Vagina (tissue), 2 donors: ENCODE measurements at regions not wholly inside any gene's neighbourhood (a gene's known extent, or its start where the extent isn't known, plus 50 kb on each side); places are given as distances from the start of the nearest gene placed in this dataset.

Experiments
- DNase-seq, 2 donors: peaks; one replicate each; pipeline ENCODE4 v3.0.0-alpha.2; 2017; ENCODE audit errors: extremely low spot score in 2 of 2
- H3K27ac ChIP-seq: fragments of 200-600 bp; sonication (generic); one replicate; pipeline ENCODE4 v1.5.1; 2019
- H3K27me3 ChIP-seq: fragments of 200-600 bp; sonication (generic); one replicate; pipeline ENCODE4 v1.5.1; 2019
- H3K36me3 ChIP-seq, 2 donors: fragments of 200-600 bp; sonication (generic); one replicate each; pipeline ENCODE4 v1.5.1; 2017 to 2019
- H3K4me1 ChIP-seq: fragments of 200-600 bp; sonication (generic); one replicate; pipeline ENCODE4 v1.5.1; 2019
- H3K4me3 ChIP-seq, 2 donors: fragments of 200-600 bp; sonication (generic); 1 replicate in 1 of 2; 2 replicates in 1 of 2; pipeline ENCODE4 v1.5.1; 2016 to 2019
- H3K9me3 ChIP-seq: fragments of 200-600 bp; sonication (generic); one replicate; pipeline ENCODE4 v1.5.1; 2019
- CTCF ChIP-seq, 3 experiments: fragments of 450-650 bp in 2 of 3; fragments of 200-600 bp in 1 of 3; sonication (generic) in 1 of 3; IDR thresholded peaks; one replicate each; pipeline ENCODE4 v1.5.1; 2017 to 2019; ENCODE audit warnings: antibody characterized with exemption in 3 of 3, mild to moderate bottlenecking in 2 of 3, moderate library complexity in 2 of 3
- POLR2A ChIP-seq, 2 donors: fragments of 450-650 bp; IDR thresholded peaks; one replicate each; pipeline ENCODE4 v1.6.1; 2017; ENCODE audit warnings: antibody characterized with exemption in 2 of 2, mild to moderate bottlenecking in 2 of 2, moderate library complexity in 2 of 2
- POLR2AphosphoS5 ChIP-seq, 2 donors: sonication (generic); formaldehyde crosslinking; IDR thresholded peaks; one replicate each; pipeline ENCODE4 v1.9.0; 2017; ENCODE audit warnings: antibody characterized with exemption in 2 of 2, mild to moderate bottlenecking in 2 of 2, low read depth in 1 of 2; ENCODE audit not compliant: insufficient read depth in 1 of 2
- intact Hi-C: fragments of 100-400 bp; cut with DNase I; formaldehyde crosslinking; loops from one replicate; pipeline ENCODE4 v1.15.1; 2023

- intact Hi-C loops, result no loop called here
- Histone ChIP-seq H3K27ac (no peak overlapping the region), H3K36me3 (no peaks in the 10 kb centered on the region), H3K4me3 (no peak overlapping the region), H3K4me1 (peaks cover 6% of the 10 kb centered on the region), H3K27me3 (no peaks in the 10 kb centered on the region), H3K9me3 (no peaks in the 10 kb centered on the region)
- TF ChIP-seq POLR2A (IDR thresholded peaks at IDR 0.05) (no peak), POLR2AphosphoS5 (IDR thresholded peaks at IDR 0.05; ENCODE audit: insufficient read depth in 1 of 2, low read depth in 1 of 2) (no peak), CTCF (IDR thresholded peaks at IDR 0.05) (no peak)
- DNase-seq, result no peak
Measured at GRCh38 chr1:229950020-229950419, 117.0 kb upstream of the GALNT2 start.

GRCh38 chr1:229950908-229951307, 116.1 kb upstream of the GALNT2 start:
- Histone ChIP-seq H3K4me3 (no peak overlapping the region), H3K27ac (no peak overlapping the region), H3K9me3 (no peaks in the 10 kb centered on the region), H3K4me1 (peaks cover 6% of the 10 kb centered on the region), H3K27me3 (no peaks in the 10 kb centered on the region), H3K36me3 (no peaks in the 10 kb centered on the region)
- TF ChIP-seq POLR2AphosphoS5 (IDR thresholded peaks at IDR 0.05; ENCODE audit: insufficient read depth in 1 of 2, low read depth in 1 of 2) (no peak), CTCF (IDR thresholded peaks at IDR 0.05) (no peak), POLR2A (IDR thresholded peaks at IDR 0.05) (no peak)
- intact Hi-C loops, result no loop called here
- DNase-seq, result no peak

- Histone ChIP-seq H3K27me3 (no peaks in the 10 kb centered on the region), H3K4me3 (no peak overlapping the region), H3K36me3 (no peaks in the 10 kb centered on the region), H3K27ac (no peak overlapping the region), H3K4me1 (peaks cover 6% of the 10 kb centered on the region), H3K9me3 (no peaks in the 10 kb centered on the region)
- no peak for TF ChIP-seq POLR2A (IDR thresholded peaks at IDR 0.05)
- TF ChIP-seq CTCF (IDR thresholded peaks at IDR 0.05), result no peak
- no peak for TF ChIP-seq POLR2AphosphoS5 (IDR thresholded peaks at IDR 0.05; ENCODE audit: insufficient read depth in 1 of 2, low read depth in 1 of 2)
- intact Hi-C loops, result no loop called here
- DNase-seq, result no peak
Measured at GRCh38 chr1:229951856-229952534, 115.0 kb upstream of the GALNT2 start.

GRCh38 chr1:229952670-229953520, 114.1 kb upstream of the GALNT2 start:
- Histone ChIP-seq H3K9me3 (no peaks in the 10 kb centered on the region), H3K36me3 (no peaks in the 10 kb centered on the region), H3K27me3 (no peaks in the 10 kb centered on the region), H3K4me1 (peaks cover 6% of the 10 kb centered on the region), H3K27ac (no peak overlapping the region), H3K4me3 (no peak overlapping the region)
- no peak for TF ChIP-seq POLR2A (IDR thresholded peaks at IDR 0.05)
- no peak for TF ChIP-seq POLR2AphosphoS5 (IDR thresholded peaks at IDR 0.05; ENCODE audit: insufficient read depth in 1 of 2, low read depth in 1 of 2)
- no peak for TF ChIP-seq CTCF (IDR thresholded peaks at IDR 0.05)
- intact Hi-C loops, result no loop called here
- no peak for DNase-seq
